WERI-Rb-1 (cell line): ENCODE measurements at regions not wholly inside any gene's neighbourhood (a gene's known extent, or its start where the extent isn't known, plus 50 kb on each side); places are given as distances from the start of the nearest gene placed in this dataset.

Experiments used
- DNase-seq: peaks from one replicate; pipeline ENCODE4 v3.0.0-alpha.2; 2020
- H3K27ac ChIP-seq: fragments of 250-450 bp; sonication (Bioruptor Pico); 2 replicates; pipeline ENCODE4 v1.5.1; 2020; ENCODE audit warnings: mild to moderate bottlenecking, moderate library complexity
- H3K27me3 ChIP-seq: fragments of 250-450 bp; sonication (Bioruptor Pico); 2 replicates; pipeline ENCODE4 v1.5.1; 2021; ENCODE audit warnings: mild to moderate bottlenecking, low read depth, moderate library complexity; ENCODE audit not compliant: insufficient read depth, severe bottlenecking
- H3K36me3 ChIP-seq: fragments of 250-450 bp; sonication (Bioruptor Pico); 2 replicates; pipeline ENCODE4 v1.5.1; 2020; ENCODE audit warnings: mild to moderate bottlenecking, moderate library complexity
- H3K4me3 ChIP-seq: 2 replicates; pipeline ENCODE4 v1.5.1; 2011; ENCODE audit warnings: low read depth, mild to moderate bottlenecking, control low read depth, low read length
- H3K9me3 ChIP-seq: fragments of 250-450 bp; sonication (Bioruptor Pico); 2 replicates; pipeline ENCODE4 v1.5.1; 2021; ENCODE audit warnings: mild to moderate bottlenecking, moderate library complexity; ENCODE audit not compliant: severe bottlenecking
- TF ChIP-seq, protein P1 (sequence below): IDR thresholded peaks from 2 replicates; pipeline ENCODE4 v1.5.1; 2011; ENCODE audit warnings: low read depth, mild to moderate bottlenecking, control low read depth, inconsistent platforms, low read length

DNA sequence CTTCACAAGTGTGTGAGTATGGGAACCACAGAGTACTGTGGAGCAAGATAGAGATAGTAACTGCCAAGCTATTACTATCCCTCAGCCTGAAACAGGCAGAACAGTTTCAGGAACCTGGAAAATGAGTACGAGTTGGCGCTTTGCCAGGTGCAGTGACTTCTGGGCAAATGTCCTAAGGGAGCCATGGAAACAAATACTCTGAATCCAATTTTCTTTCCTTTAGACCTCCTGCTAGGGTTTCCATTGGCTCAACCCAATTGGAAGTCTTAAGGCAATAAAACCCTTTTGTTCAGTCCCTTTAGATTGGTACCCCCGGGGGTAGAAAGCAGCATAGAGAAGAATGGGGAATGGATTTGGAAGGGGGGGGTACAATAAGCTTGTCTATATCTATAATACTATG, 205.0 kb upstream of the EPHA7 start:
- no peak for DNase-seq
- no peak overlapping the region for H3K27ac ChIP-seq
- no peaks in the 10 kb centered on the region for H3K9me3 ChIP-seq
- TF ChIP-seq, protein P1, sequence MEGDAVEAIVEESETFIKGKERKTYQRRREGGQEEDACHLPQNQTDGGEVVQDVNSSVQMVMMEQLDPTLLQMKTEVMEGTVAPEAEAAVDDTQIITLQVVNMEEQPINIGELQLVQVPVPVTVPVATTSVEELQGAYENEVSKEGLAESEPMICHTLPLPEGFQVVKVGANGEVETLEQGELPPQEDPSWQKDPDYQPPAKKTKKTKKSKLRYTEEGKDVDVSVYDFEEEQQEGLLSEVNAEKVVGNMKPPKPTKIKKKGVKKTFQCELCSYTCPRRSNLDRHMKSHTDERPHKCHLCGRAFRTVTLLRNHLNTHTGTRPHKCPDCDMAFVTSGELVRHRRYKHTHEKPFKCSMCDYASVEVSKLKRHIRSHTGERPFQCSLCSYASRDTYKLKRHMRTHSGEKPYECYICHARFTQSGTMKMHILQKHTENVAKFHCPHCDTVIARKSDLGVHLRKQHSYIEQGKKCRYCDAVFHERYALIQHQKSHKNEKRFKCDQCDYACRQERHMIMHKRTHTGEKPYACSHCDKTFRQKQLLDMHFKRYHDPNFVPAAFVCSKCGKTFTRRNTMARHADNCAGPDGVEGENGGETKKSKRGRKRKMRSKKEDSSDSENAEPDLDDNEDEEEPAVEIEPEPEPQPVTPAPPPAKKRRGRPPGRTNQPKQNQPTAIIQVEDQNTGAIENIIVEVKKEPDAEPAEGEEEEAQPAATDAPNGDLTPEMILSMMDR = no peak
- H3K36me3 ChIP-seq = no peaks in the 10 kb centered on the region
- no peaks in the 10 kb centered on the region for H3K27me3 ChIP-seq
- H3K4me3 ChIP-seq = no peak overlapping the region

DNA sequence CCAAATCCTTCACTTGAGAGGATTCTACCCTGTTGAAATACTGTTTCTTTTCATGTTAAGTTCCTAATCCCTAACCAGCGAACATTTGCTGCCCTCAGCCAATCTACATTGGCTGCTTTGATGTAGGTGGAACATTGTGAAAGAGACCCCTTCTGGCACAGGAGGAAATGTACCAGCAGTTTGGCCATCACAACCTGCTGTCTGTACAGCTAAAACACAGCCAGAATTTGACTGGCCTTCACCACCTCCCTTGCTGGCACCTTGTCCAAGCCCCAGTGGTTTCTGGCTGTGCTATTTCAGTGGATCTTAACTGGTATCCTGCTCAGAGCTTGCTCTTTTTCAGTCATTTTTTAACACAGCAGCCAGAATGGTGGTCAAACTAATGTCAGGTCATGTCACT, 202.1 kb upstream of the EPHA7 start:
- TF ChIP-seq, protein P1 = no peak
- no peak overlapping the region for H3K4me3 ChIP-seq
- H3K36me3 ChIP-seq = no peaks in the 10 kb centered on the region
- no peaks in the 10 kb centered on the region for H3K27me3 ChIP-seq
- no peak for DNase-seq
- no peaks in the 10 kb centered on the region for H3K9me3 ChIP-seq
- H3K27ac ChIP-seq = no peak overlapping the region

DNA sequence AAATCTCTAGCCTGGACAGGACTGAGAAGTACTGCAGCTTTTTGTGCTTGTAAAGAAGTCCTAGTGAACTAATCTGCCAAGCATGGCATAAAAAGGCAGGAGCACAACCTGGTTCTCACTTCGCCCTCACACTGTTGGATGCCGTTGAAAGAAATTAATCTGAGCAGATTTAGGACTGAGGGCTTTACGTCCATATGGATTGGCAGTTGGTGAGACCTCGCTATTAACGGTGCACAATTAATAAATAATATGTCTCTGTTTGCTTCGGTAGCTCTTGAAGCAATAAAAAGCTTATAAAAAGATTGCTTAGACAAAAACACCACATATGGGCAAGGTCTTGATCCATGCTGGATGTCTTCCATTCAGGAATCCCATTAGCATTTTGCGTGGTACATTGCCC, 185.6 kb upstream of the EPHA7 start:
- Histone ChIP-seq H3K36me3 (no peaks in the 10 kb centered on the region), H3K27ac (peak overlapping the region; percentile 13; the same call in 1 of the 2 replicates), H3K4me3 (no peak overlapping the region), H3K9me3 (no peaks in the 10 kb centered on the region), H3K27me3 (no peaks in the 10 kb centered on the region)
- peak; percentile 39 for DNase-seq
- TF ChIP-seq, protein P1 = no peak

DNA sequence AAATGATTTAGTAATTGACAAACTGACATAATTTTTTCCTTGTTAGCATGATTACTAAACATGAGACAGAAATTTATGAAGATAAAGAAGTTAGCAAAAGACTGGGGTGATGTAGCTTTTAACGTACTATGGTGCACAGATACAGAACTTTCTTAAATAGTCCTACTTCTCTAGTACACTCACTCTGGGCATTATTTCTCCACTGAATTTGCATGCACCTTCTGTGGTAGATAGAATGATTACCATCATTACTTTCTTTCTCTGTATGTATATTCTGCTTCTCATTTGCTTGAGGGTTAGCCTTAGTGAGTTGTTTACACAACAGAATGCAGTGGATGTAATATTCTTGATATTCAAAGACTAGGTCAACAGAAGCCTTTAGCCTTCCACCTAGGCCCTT, 173.1 kb upstream of the EPHA7 start:
- Histone ChIP-seq H3K9me3 (no peaks in the 10 kb centered on the region), H3K27ac (no peak overlapping the region), H3K36me3 (no peaks in the 10 kb centered on the region), H3K27me3 (no peaks in the 10 kb centered on the region), H3K4me3 (no peak overlapping the region)
- TF ChIP-seq, protein P1 = no peak
- DNase-seq = no peak

DNA sequence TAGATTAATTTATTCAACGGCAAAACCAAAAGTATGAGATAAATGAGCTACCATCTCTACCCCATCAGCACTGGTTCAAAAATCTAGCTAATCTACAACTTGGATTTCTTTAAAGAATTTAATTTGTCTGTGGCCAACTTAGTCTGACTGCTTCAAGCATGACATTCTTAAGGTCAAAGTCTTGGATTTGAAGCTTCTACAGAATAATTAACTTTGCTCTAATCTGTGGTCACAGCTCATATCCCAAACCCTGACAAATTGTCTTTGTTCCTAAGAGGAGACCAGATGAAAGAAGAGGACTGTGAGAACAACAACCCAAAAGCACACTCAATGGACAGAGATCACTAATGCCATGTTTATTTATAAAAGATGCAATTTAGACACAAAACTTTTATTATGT, 166.9 kb upstream of the EPHA7 start:
- Histone ChIP-seq H3K36me3 (no peaks in the 10 kb centered on the region), H3K27me3 (no peaks in the 10 kb centered on the region), H3K4me3 (no peak overlapping the region), H3K27ac (no peak overlapping the region), H3K9me3 (no peaks in the 10 kb centered on the region)
- TF ChIP-seq, protein P1 = no peak
- DNase-seq = no peak

DNA sequence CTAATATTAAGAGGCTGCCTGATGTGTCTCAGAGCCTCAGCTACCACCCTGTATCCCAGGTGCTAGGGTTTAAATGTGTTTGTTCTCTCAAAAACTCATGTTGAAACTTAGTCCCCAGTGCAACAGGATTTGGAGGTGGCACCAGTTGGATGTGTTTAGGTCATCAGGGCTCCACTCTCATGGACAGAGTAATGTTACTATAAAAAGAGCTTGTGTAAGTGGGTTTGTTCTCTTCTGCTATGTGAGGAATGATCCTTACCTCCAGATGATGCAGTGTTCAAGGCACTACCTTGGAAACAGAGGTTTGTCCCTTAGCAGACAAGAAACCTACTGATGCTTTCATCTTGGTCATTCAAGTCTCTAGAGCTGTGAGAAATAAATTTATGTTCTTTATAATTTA, 164.9 kb upstream of the EPHA7 start:
- no peaks in the 10 kb centered on the region for H3K27me3 ChIP-seq
- TF ChIP-seq, protein P1 = no peak
- DNase-seq = no peak
- H3K4me3 ChIP-seq = no peak overlapping the region
- H3K36me3 ChIP-seq = no peaks in the 10 kb centered on the region
- no peaks in the 10 kb centered on the region for H3K9me3 ChIP-seq
- H3K27ac ChIP-seq = no peak overlapping the region
